ENCODE measurements at regions not wholly inside any gene's neighbourhood (a gene's known extent, or its start where the extent isn't known, plus 50 kb on each side); places are given as distances from the start of the nearest gene placed in this dataset.

DNA sequence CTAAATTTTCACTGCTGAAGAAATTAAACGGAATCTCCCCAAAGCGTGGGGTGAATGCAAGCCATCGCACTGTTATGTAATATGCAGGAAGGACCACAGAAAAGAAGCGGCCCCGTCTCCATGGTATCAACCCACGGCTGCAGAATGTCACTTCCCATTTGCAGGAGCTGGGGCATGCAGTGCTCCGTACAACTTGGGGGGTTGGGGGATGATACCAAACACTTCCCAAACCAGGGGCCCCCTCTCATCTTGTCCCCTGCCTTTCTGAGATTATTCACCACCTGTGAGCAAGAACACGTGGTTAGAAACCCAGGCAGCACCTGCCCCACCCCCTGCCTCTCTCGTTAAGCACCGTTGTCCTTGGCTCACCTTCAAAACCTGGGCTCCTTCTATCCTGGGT, 505.1 kb upstream of the TMEM132C start:
- TF ChIP-seq GTF2I (CRISPR knock-in tag; conservative IDR thresholded peaks at IDR 0.05) (no peak), MAX (CRISPR knock-in tag; IDR thresholded peaks at IDR 0.05) (no peak), JUN (CRISPR knock-in tag; IDR thresholded peaks at IDR 0.05) (no peak), CREM (CRISPR knock-in tag; IDR thresholded peaks at IDR 0.05) (no peak), ETV6 (CRISPR knock-in tag; IDR thresholded peaks at IDR 0.05) (no peak)
- TF ChIP-seq, protein P1, sequence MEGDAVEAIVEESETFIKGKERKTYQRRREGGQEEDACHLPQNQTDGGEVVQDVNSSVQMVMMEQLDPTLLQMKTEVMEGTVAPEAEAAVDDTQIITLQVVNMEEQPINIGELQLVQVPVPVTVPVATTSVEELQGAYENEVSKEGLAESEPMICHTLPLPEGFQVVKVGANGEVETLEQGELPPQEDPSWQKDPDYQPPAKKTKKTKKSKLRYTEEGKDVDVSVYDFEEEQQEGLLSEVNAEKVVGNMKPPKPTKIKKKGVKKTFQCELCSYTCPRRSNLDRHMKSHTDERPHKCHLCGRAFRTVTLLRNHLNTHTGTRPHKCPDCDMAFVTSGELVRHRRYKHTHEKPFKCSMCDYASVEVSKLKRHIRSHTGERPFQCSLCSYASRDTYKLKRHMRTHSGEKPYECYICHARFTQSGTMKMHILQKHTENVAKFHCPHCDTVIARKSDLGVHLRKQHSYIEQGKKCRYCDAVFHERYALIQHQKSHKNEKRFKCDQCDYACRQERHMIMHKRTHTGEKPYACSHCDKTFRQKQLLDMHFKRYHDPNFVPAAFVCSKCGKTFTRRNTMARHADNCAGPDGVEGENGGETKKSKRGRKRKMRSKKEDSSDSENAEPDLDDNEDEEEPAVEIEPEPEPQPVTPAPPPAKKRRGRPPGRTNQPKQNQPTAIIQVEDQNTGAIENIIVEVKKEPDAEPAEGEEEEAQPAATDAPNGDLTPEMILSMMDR (IDR thresholded peaks at IDR 0.05) = no peak
- TF ChIP-seq, protein P2, sequence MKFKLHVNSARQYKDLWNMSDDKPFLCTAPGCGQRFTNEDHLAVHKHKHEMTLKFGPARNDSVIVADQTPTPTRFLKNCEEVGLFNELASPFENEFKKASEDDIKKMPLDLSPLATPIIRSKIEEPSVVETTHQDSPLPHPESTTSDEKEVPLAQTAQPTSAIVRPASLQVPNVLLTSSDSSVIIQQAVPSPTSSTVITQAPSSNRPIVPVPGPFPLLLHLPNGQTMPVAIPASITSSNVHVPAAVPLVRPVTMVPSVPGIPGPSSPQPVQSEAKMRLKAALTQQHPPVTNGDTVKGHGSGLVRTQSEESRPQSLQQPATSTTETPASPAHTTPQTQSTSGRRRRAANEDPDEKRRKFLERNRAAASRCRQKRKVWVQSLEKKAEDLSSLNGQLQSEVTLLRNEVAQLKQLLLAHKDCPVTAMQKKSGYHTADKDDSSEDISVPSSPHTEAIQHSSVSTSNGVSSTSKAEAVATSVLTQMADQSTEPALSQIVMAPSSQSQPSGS (CRISPR knock-in tag; IDR thresholded peaks at IDR 0.05; ENCODE audit: borderline replicate concordance, low read depth) = no peak
- TF ChIP-seq, protein P3, sequence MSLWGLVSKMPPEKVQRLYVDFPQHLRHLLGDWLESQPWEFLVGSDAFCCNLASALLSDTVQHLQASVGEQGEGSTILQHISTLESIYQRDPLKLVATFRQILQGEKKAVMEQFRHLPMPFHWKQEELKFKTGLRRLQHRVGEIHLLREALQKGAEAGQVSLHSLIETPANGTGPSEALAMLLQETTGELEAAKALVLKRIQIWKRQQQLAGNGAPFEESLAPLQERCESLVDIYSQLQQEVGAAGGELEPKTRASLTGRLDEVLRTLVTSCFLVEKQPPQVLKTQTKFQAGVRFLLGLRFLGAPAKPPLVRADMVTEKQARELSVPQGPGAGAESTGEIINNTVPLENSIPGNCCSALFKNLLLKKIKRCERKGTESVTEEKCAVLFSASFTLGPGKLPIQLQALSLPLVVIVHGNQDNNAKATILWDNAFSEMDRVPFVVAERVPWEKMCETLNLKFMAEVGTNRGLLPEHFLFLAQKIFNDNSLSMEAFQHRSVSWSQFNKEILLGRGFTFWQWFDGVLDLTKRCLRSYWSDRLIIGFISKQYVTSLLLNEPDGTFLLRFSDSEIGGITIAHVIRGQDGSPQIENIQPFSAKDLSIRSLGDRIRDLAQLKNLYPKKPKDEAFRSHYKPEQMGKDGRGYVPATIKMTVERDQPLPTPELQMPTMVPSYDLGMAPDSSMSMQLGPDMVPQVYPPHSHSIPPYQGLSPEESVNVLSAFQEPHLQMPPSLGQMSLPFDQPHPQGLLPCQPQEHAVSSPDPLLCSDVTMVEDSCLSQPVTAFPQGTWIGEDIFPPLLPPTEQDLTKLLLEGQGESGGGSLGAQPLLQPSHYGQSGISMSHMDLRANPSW (CRISPR knock-in tag; conservative IDR thresholded peaks at IDR 0.05; ENCODE audit: low read depth) = no peak
